Fibroblast of gingiva (primary cell): ENCODE measurements at regions not wholly inside any gene's neighbourhood (a gene's known extent, or its start where the extent isn't known, plus 50 kb on each side); places are given as distances from the start of the nearest gene placed in this dataset.

Experiments used
- DNase-seq: peaks from one replicate; pipeline ENCODE4 v3.0.0-alpha.2; 2011; ENCODE audit warnings: low read depth

DNA sequence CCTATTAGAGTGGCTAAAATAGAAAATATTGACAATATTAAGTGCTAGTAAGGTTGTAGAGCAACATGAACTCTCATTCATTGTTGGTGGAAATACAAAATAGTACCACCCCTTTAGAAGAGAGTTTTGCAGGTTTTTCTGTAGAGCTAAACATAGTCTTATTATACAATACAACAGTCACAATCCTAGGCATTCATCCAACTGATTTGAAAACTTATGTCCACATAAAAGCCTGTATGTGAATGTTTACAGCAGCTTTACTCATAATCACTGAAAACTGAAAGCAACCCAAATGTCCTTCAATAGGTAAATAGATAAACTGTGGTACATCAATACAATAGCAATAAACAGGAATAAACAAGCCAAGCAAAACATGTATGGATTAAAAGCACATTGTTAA, 127.2 kb upstream of the PRNP start:
- no peak for DNase-seq

DNA sequence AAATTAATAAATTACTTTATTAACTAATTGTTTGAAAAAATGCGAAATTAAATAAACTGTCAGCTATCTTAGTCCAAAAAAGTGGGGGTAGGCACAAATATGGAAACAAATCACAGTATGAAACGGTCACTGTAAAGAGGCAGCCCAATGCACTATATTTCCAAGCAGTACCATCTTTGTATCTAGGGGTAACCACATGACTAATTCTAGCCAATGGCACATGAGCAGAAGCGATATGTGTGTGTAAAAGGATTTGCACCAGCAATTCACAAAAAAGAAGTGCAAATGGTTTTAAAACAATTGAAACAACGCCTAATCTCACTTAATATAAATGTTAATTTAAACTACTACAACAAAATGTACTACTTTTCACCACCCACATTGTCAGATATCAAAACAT, 129.5 kb upstream of the PRNP start:
- DNase-seq: no peak

DNA sequence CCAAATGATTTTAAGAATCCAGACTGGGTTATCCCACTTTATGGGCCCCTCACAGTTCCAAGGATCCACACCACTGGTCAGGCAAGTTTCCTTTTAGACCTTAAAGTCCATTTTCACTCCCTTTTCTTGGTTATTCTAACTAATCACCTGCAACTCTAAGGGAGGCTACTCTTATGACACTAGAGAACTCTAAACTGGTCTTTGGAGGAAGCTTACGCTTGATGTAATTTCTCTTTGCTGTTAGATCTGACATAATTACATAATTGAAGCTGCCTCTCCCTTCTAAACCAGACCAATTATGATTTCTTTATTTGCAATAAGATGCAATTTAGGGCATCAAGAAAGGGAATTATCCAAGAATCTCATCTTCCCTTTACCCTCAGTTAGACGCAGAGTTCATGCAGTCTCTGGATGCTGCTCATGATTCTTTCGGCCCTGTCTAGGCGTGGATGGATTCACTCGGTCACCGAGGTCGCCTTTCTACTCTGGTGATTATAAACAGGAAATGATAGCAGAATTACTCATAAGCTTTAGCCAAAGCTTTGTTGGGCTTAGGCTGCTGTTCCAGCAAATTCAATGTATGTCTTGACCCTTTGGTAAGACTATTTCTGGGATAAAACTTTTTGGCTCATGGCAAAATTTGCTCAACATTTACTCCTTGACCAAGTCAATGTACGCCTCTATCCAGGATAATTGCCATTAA, 130.9 kb upstream of the PRNP start:
- peak; percentile 13 for DNase-seq

DNA sequence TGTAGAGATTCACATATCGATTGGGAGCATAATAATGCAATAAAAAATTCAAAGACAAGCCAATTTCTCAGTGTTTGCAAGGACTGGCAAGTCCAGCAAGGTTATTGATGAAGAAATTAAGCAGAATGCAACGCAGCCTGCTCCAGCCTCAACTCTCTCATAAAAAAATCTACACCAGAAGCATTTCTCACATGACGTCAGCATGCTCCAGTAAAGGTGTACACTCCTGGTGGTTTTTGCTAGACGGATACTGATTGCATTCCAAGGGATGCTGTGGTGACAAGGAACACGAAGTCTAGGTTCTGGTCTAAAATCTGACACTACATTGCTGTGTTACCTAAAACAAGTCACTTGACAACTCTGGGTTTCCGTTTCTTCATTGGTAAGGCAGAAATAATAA, 131.9 kb upstream of the PRNP start:
- DNase-seq: no peak

- DNase-seq: no peak
Observed at GRCh38 chr20:4552075-4552640, 134.1 kb upstream of the PRNP start.

- DNase-seq: no peak
Observed at GRCh38 chr20:4550740-4551139, 135.5 kb upstream of the PRNP start.

GRCh38 chr20:4549711-4550259, 136.5 kb upstream of the PRNP start:
- DNase-seq: no peak

GRCh38 chr20:4548552-4548951, 137.7 kb upstream of the PRNP start:
- DNase-seq: no peak

- DNase-seq: peak; percentile 10
Observed at GRCh38 chr20:4546786-4547185, 139.5 kb upstream of the PRNP start.

DNA sequence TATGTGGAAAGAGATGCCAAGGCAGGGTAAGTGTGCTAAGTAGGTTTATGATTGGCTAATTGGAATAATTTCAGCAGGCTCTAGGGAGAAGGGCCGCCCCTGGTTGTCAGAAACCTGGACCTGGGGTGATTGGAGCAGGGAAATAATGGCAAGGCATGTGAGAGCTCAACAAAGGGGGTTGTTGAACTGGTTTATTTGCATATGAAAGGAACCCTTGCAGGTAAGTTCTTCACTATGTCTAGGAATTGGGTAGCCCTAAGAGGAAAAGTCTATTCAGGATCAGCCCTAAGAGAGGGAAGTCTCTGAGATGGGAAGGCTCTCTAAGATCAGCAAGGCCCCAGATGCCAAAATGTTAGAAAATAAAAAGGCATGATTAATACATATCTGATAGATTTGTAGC, 139.9 kb upstream of the PRNP start:
- no peak for DNase-seq

- DNase-seq: peak; percentile 86
Observed at GRCh38 chr20:4545526-4545925, 140.7 kb upstream of the PRNP start.

GRCh38 chr20:4544765-4545164, 141.5 kb upstream of the PRNP start:
- DNase-seq: peak; percentile 31

GRCh38 chr20:4542270-4542669, 144.0 kb upstream of the PRNP start:
- DNase-seq: no peak

DNA sequence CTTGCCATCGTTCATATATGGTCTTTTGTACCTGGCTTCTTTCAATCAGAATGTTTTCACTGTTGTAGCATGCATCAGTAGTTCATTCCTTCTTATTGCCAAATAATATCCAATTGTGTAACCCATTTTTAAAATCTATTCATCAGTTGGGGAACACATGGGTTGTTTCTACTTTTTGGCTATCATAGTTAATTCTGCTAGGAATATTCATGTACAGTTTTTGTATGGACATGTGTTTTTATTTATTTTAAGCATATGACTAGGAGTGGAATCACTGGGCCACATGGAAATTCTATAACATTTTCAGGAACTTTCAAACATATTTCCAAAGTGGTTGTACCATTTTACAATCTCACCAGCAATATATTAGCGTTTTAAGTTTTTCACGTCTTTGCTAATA, 151.9 kb upstream of the PRNP start:
- peak; percentile 18 for DNase-seq

- DNase-seq: no peak
Observed at GRCh38 chr20:4533368-4534133, 152.7 kb upstream of the PRNP start.

- no peak for DNase-seq
Observed at GRCh38 chr20:4532772-4533171, 153.5 kb upstream of the PRNP start.

DNA sequence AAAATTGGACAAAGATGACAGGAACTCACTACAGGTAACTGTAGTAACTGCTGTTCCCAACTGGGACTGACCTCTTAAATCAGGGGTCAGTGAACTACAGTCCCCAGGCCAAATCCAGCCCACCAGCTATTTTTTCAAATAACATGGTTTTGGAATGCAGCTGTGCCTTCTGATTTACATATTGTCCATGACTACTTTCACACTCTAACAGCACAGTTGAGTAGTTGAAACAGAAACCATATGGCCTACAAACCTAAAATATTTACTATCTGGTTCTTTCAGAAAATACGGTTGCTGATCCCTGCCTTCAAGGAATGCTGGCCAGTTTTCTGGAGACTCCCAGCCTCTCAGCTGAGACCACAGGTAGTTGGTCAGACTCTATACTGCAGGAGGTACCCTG, 161.5 kb upstream of the PRNP start:
- DNase-seq: no peak

- no peak for DNase-seq
Observed at GRCh38 chr20:4524307-4524706, 161.9 kb upstream of the PRNP start.

GRCh38 chr20:4522310-4522709, 163.9 kb upstream of the PRNP start:
- DNase-seq: no peak

DNA sequence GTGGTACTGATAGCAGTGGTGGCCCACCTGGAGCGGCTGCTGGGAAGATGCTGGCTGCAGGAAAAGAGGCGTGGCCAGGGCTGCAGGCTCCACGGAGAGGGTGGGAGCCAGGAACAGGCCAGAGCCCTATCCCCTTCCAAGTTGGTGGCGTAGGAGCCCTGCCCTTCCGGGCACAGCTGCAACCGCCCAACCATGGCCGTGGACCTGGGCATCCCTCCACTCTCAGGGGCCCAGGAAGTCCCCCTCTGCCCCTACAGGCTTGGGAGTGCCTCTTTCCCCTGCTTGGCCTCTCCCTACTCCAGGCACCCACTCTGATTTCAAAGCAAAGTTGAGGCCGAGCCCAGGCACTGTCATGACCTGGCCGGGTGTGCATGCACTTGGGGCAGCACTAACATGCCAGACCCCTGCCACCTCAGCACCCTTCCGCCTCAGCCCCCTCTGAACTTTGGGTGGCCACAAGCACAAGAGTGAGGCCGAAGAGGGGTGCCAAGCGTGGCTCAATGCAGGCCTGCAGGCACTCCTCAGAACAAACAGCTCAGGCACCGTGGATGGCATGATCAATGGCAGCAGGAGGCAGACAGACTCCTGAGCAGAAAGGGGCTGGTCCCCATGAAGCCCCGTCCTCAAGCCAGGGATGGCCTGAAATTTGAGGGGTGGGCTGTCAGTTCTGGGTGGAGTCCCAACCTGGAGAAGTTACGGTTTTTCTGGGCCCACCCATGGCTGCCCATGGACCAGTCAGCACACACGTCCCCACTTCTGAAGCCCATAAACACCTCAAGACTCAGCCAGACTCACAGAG, 164.9 kb upstream of the PRNP start:
- no peak for DNase-seq

DNA sequence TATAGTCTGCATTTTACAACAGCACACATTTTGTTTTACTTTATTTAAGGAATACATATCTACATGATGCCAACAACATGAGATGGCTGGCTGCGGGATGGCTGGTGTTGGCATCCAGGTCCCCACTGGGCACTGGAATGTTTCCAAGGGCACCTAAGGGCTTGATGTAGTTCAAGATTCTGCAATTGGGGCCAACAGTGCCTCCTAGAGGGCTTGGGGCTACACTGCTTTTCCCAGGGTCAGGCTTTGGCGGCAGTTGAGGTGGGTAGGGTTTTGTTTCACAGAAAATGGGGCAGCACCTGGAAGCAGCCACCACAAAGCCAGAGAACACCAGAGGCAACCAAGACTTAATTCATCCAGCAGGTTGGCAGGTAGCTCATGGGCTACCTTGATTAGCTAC, 166.7 kb upstream of the PRNP start:
- no peak for DNase-seq

GRCh38 chr20:4516876-4517275, 169.4 kb upstream of the PRNP start:
- DNase-seq: no peak
